Left ventricle myocardium inferior (tissue), 1 donor: ENCODE measurements at regions not wholly inside any gene's neighbourhood (a gene's known extent, or its start where the extent isn't known, plus 50 kb on each side); places are given as distances from the start of the nearest gene placed in this dataset.

ENCODE experiments used
- DNase-seq: peaks from one replicate; pipeline ENCODE4 v3.0.0-alpha.2; 2020
- H3K27ac ChIP-seq: fragments of 200-600 bp; replicated peaks from 2 replicates; pipeline ENCODE4 v1.8.0; 2021
- H3K27me3 ChIP-seq: fragments of 200-600 bp; 2 replicates; pipeline ENCODE4 v1.8.0; 2021; ENCODE audit warnings: low read depth
- H3K36me3 ChIP-seq: fragments of 200-600 bp; 2 replicates; pipeline ENCODE4 v1.8.0; 2021
- H3K4me1 ChIP-seq: fragments of 200-600 bp; 2 replicates; pipeline ENCODE4 v1.8.0; 2021
- H3K4me3 ChIP-seq: fragments of 200-600 bp; 2 replicates; pipeline ENCODE4 v1.8.0; 2021; ENCODE audit warnings: mild to moderate bottlenecking, moderate library complexity
- H3K9me3 ChIP-seq: fragments of 200-600 bp; replicated peaks from 2 replicates; pipeline ENCODE4 v1.8.0; 2021
- CTCF ChIP-seq: fragments of 200-600 bp; IDR thresholded peaks from 2 replicates; pipeline ENCODE4 v1.8.0; 2021; ENCODE audit warnings: antibody characterized with exemption, mild to moderate bottlenecking, borderline replicate concordance
- intact Hi-C: fragments of 100-400 bp; cut with micrococcal nuclease; formaldehyde crosslinking; loops from one replicate; pipeline ENCODE4 v1.11.0; 2022
- donor health status: DM: no; HTN: yes; CAD: no; lungs with severe emphysema.

- H3K36me3 ChIP-seq: no peaks in the 10 kb centered on the region
These were observed 162.0 kb upstream of the MAGI2 start for GRCh38 chr7:79615466-79615865.

GRCh38 chr7:79612903-79613302 lies 159.4 kb upstream of the MAGI2 start:
- no peaks in the 10 kb centered on the region for H3K27me3 ChIP-seq
- DNase-seq: no peak
- intact Hi-C loops: no loop called here
- H3K27ac ChIP-seq: no peak overlapping the region
- H3K4me1 ChIP-seq: peaks cover 11% of the 10 kb centered on the region
- no peaks in the 10 kb centered on the region for H3K36me3 ChIP-seq
- peaks cover 4% of the 10 kb centered on the region for H3K9me3 ChIP-seq
- TF ChIP-seq CTCF: no peak
- H3K4me3 ChIP-seq: no peak overlapping the region

More at GRCh38 chr7:79615466-79615865, 162.0 kb upstream of the MAGI2 start:
- Histone ChIP-seq H3K4me1 (peaks cover 9% of the 10 kb centered on the region), H3K27me3 (no peaks in the 10 kb centered on the region), H3K4me3 (no peak overlapping the region), H3K9me3 (peaks cover 4% of the 10 kb centered on the region), H3K27ac (no peak overlapping the region)
- no peak for TF ChIP-seq CTCF
- intact Hi-C loops: no loop called here
- DNase-seq: no peak

GRCh38 chr7:79612022-79612421 lies 158.6 kb upstream of the MAGI2 start:
- Histone ChIP-seq H3K27me3 (no peaks in the 10 kb centered on the region), H3K27ac (no peak overlapping the region), H3K9me3 (peaks cover 4% of the 10 kb centered on the region), H3K4me1 (peaks cover 11% of the 10 kb centered on the region), H3K36me3 (no peaks in the 10 kb centered on the region), H3K4me3 (no peak overlapping the region)
- TF ChIP-seq CTCF: no peak
- no peak for DNase-seq
- intact Hi-C loops: no loop called here

- Histone ChIP-seq H3K27me3 (no peaks in the 10 kb centered on the region), H3K4me3 (no peak overlapping the region), H3K4me1 (peaks cover 11% of the 10 kb centered on the region), H3K27ac (peak overlapping the region; percentile 55), H3K9me3 (no peaks in the 10 kb centered on the region), H3K36me3 (no peaks in the 10 kb centered on the region)
- DNase-seq: no peak
- TF ChIP-seq CTCF: no peak
- intact Hi-C loops: no loop called here
These were observed 157.4 kb upstream of the MAGI2 start for GRCh38 chr7:79610748-79611304.

- no peaks in the 10 kb centered on the region for H3K27me3 ChIP-seq
- H3K4me1 ChIP-seq: peaks cover 11% of the 10 kb centered on the region
- H3K27ac ChIP-seq: no peak overlapping the region
- H3K9me3 ChIP-seq: no peaks in the 10 kb centered on the region
- H3K4me3 ChIP-seq: no peak overlapping the region
- intact Hi-C loops: no loop called here
- H3K36me3 ChIP-seq: no peaks in the 10 kb centered on the region
- no peak for TF ChIP-seq CTCF
- DNase-seq: no peak
These were observed 156.8 kb upstream of the MAGI2 start for GRCh38 chr7:79610313-79610712.

- Histone ChIP-seq H3K36me3 (no peaks in the 10 kb centered on the region), H3K4me3 (no peak overlapping the region), H3K27ac (no peak overlapping the region), H3K9me3 (no peaks in the 10 kb centered on the region), H3K4me1 (peaks cover 11% of the 10 kb centered on the region), H3K27me3 (no peaks in the 10 kb centered on the region)
- no peak for TF ChIP-seq CTCF
- intact Hi-C loops: no loop called here
- no peak for DNase-seq
These were observed 154.5 kb upstream of the MAGI2 start for GRCh38 chr7:79608005-79608404.
